HG03469 (cell line): ENCODE measurements at regions not wholly inside any gene's neighbourhood (a gene's known extent, or its start where the extent isn't known, plus 50 kb on each side); places are given as distances from the start of the nearest gene placed in this dataset.

Source experiments
- ATAC-seq: cut with Tn5 transposase; IDR thresholded peaks from one replicate; pipeline ENCODE4 v1.9.1; 2021; ENCODE audit warnings: mild to moderate bottlenecking, moderate library complexity, moderate number of reproducible peaks; ENCODE audit not compliant: unreplicated experiment

GRCh38 chr13:91144486-91144885 is 203.0 kb upstream of the MIR17HG start:
- ATAC-seq = no peak

GRCh38 chr13:91145571-91146205 is 201.8 kb upstream of the MIR17HG start:
- ATAC-seq = no peak

DNA sequence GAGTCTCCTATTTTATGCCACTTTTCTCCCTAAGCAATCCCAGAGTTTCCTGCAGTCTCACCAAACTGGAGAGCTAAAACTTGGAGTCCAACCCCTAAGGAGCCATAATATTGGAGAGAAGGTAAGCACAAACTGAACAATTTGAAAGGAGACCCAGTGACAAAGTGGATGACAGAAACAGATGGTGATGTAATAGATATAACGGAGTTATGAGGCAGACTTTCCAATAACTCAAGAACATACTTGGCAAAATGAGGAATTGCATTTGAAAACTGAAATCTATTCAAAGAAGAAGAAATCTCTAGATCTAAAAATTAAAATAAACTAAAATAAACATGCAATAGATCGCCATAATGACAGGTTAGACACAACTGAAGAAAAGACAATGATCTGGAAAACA is 200.9 kb upstream of the MIR17HG start:
- ATAC-seq = no peak

- no peak for ATAC-seq
These were observed 199.4 kb upstream of the MIR17HG start for GRCh38 chr13:91148098-91148497.

DNA sequence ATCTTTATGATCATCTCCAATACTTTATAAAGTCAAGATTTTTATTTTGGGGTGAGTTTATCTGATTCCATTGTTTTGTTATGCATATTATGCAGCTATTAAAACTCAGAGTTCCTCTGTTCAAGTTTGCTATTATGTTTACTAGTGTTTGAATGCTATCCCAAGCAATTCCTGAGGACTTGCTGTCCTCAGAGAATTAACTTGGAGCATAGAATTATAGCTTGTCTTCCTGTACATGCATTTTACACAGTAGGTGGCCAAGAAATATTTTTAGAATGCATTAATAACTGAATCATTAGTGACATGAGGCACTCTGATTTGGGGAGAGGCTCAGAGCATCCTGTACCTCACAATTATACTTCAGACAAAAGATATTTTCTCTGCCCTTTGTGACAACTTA is 195.6 kb upstream of the MIR17HG start:
- ATAC-seq = no peak

- no peak for ATAC-seq
These were observed 194.1 kb upstream of the MIR17HG start for GRCh38 chr13:91153372-91153771.

GRCh38 chr13:91154558-91155353 is 192.7 kb upstream of the MIR17HG start:
- ATAC-seq = peak; percentile 65

- no peak for ATAC-seq
These were observed 191.9 kb upstream of the MIR17HG start for GRCh38 chr13:91155512-91156114.

DNA sequence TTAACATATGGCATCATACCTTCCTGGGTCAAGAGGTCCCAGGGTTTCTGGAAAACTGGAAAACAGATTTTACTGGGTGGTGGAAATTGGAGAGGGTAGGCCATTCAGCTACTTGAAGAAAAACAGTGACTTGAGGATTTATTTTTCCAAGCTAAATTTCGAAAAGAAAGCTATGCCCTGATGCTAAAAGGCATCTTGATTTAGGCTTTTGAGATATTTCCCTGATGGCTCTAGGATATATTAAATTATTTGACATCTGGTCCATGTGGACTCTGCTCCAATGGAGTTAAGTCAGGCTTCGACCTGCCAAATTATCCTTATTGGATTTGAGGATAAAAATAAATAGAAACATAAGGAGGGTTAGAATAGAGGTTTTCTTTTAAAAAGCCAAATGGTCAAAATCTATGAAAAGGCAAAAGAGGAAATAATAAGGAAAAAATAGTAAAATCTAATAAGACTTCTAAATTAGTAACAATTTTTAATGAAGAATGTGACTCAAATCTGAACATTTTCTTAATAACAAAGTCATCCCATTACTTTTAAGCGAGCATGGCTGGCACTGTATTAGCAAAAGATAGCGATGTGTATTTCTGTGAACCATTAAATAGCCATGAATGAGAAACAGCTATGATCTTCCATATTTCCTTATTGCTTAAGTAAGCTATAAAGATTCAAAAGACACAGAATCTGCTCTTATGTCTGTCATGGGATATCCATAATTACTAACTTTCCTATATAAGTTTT is 190.0 kb upstream of the MIR17HG start:
- no peak for ATAC-seq

GRCh38 chr13:91158017-91158395 is 189.5 kb upstream of the MIR17HG start:
- no peak for ATAC-seq

DNA sequence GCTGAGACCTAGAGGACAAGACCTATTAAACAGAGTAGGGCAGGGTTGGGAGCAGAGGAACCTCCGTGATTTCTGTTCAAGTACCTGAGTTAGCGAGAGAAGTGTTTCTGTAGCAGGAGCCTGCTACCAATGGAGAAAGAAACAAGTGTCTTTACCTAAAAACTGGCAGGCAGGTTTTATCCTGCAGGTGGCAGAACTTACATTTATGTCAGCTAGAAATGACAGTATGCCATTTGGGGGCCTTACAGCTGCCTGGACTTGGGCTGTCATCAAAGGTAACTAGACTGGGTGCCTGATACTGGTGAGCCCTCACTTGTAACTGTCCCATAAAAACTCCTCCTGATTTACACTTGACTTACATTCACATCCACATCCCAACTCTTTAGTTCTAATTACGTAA is 185.3 kb upstream of the MIR17HG start:
- no peak for ATAC-seq

DNA sequence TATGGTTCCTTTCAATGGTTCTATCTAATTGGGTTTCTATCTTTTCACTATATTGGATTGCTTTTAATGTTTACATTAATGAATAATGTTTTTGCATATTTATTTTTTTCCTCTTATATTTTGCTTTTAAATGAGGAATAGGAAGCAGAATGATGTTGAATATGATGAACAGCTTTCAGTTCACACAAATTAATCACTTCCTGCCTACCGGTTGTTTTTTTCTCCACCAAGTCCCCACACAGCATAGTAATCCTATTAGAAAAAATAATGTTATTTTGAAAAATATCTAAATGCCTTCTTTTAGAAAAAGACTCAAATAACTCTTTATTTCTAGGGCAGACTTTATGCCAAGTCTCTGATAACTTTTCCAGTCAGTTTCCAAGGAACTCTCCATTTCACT is 184.9 kb upstream of the MIR17HG start:
- no peak for ATAC-seq

DNA sequence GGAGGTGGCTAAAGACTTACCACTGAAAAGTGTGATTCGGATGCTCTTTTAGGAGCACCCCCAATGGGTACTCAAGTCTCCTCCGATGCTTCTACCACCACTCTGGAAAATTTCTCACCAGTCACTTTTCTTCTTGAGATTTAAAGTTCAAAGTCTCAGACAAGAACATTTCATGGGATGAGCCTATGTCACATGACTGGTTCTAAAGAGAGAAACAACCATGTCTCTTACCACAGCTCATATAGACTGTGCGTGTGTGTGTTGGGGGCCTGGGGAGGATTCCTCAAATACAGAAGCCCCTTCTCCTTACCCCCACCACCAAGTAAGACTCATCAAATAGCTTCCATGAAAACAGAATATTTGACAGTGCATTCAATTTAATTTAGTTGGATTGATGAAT is 181.7 kb upstream of the MIR17HG start:
- ATAC-seq = no peak

- no peak for ATAC-seq
These were observed 180.6 kb upstream of the MIR17HG start for GRCh38 chr13:91166714-91167511.

- ATAC-seq = no peak
These were observed 179.6 kb upstream of the MIR17HG start for GRCh38 chr13:91167706-91168385.

GRCh38 chr13:91168386-91168711 is 179.1 kb upstream of the MIR17HG start:
- no peak for ATAC-seq

DNA sequence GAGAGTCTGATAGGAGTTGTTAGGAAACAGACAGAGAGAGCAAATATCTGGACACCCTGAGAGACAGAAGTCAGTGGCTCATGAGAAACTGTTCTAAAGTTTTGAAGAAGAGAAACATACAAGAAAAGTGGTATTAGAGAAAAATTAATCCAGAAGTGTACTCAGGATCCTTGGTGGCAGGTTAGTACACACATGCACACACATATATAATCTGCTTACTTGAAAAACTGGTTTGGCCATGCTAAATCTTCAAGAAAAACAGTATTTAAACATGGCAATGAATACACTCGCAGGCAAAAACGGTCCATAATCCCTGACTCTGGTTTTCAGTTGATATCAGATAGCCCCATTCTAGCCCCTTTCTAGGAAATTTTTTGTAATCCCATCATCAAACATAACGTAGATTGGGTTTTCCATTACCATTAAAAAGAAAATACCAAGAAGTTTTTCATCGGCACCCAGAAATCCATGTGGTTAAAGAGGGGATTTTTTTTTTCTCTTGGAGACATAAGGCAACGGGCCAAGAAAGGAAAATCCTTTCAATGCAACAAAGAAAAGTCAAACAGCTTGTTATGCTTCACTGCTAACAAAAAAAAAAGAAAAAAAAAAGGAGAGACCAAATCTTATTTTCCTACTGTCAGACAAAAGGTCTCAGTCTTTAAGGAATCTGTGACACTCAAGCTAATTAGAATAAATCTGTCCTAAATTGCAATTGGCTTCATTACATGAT is 178.0 kb upstream of the MIR17HG start:
- no peak for ATAC-seq

DNA sequence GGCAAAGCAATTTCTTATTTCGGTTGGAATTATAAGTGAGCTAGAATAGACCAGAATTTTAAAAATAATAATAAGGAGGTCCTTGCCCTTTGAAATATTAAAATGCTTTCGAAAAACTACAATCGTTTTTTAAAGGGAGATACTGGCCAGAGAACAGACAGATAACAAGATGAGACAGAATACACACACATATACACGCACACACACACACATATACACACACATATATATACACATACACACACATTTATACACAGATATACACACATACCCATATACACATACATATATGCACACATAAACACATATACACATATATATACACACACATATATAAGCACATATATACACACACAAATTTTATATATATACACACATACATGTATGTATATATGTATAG is 175.3 kb upstream of the MIR17HG start:
- ATAC-seq = no peak

- ATAC-seq = no peak
These were observed 172.5 kb upstream of the MIR17HG start for GRCh38 chr13:91174886-91175501.
